ENCODE measurements at regions not wholly inside any gene's neighbourhood (a gene's known extent, or its start where the extent isn't known, plus 50 kb on each side); places are given as distances from the start of the nearest gene placed in this dataset.
A peak's percentile ranks its signal among the peaks of the same experiment; 100 is the strongest.

DNA sequence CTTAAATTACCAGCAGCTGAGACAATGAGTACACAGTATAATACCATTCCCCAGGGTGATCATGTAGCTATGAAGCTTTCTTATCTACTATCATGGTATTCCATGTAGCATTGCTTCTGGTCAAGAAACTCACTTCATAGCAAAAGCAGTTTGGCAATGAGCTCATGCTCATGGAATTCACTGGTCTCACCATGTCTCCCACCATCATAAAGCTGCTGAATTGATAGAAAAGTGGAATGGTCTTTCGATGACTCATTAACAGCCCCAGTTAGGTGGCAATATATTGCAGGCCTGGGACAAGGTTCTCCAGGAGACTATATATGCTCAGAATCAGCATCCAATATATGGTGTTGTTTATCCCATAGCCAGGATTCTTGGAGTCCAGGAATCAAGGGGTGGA, 553.7 kb downstream of the FOXG1 start:
- H3K4me3 ChIP-seq (ENCODE audit: low read length), result no peak overlapping the region
- DNase-seq (ENCODE audit: low read depth), result peak; percentile 16
- no peak for TF ChIP-seq CTCF (conservative IDR thresholded peaks at IDR 0.05; ENCODE audit: low read length)

GRCh38 chr14:29321646-29322045, 555.1 kb downstream of the FOXG1 start:
- H3K4me3 ChIP-seq (ENCODE audit: low read length), result no peak overlapping the region
- no peak for TF ChIP-seq CTCF (conservative IDR thresholded peaks at IDR 0.05; ENCODE audit: low read length)
- DNase-seq (ENCODE audit: low read depth), result peak; percentile 31

- no peak for TF ChIP-seq CTCF (conservative IDR thresholded peaks at IDR 0.05; ENCODE audit: low read length)
- DNase-seq (ENCODE audit: low read depth), result no peak
- no peak overlapping the region for H3K4me3 ChIP-seq (ENCODE audit: low read length)
Observed at GRCh38 chr14:29339494-29340172, 573.0 kb downstream of the FOXG1 start.

DNA sequence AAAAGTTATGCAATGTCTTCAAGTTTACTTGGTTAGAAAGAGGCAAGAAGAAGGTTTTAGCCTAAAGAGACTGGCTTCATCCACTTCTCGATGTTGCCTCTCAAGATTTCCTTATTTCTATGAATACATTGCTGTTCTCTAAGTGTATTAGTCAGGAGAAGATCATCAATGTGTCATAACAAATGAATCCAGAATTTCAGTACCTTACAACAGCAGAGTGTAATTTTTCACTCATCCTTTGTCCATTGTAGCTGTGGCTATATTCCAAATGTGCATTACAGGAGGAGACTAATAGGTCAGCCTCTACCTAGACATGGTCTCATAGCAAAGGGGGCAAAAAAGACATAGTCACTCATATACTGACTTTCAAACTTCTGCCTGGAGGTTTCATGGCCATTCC, 579.1 kb downstream of the PRKD1 start:
- no peak for DNase-seq (ENCODE audit: low read depth)
- H3K4me3 ChIP-seq (ENCODE audit: low read length), result no peak overlapping the region
- no peak for TF ChIP-seq CTCF (conservative IDR thresholded peaks at IDR 0.05; ENCODE audit: low read length)

DNA sequence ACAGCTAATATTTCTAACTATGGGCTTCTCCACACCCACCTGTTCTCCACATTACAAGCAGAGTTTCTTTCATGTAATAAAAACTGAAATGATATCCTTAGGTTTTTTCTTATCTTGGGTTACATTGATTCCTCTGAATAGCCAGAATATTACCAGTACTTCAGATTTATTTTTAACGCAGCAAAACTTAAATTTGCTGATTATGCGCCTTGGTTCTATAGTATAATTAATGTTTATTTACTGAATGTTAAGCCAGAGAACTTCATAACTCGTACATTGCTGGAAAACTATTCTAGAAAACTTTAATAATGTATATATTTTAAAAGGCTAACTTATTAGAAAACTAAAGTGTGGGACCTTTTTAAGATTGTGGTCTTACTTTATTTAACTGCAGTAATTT, 577.2 kb downstream of the PRKD1 start:
- no peak for TF ChIP-seq CTCF (conservative IDR thresholded peaks at IDR 0.05; ENCODE audit: low read length)
- H3K4me3 ChIP-seq (ENCODE audit: low read length), result no peak overlapping the region
- DNase-seq (ENCODE audit: low read depth), result no peak

GRCh38 chr14:29351996-29352705, 575.5 kb downstream of the PRKD1 start:
- H3K4me3 ChIP-seq (ENCODE audit: low read length), result no peak overlapping the region
- TF ChIP-seq CTCF (conservative IDR thresholded peaks at IDR 0.05; ENCODE audit: low read length), result no peak
- DNase-seq (ENCODE audit: low read depth), result no peak

DNA sequence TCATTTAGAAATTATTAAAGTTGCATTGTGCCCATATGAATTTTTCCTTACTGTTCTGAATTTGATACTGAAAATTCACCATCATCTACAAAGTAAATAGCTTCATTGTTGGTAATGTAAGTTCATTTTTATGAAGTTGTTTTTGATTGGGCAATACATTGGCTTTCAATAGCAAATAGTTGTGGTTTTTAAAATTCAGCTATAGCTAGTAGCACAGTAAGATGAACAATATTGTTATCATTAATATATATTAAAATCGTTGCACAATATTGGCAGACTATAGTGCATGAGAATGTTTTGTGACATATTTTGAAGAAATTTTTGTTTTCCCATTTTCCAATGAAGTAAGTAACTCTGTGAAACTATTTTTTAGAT, 575.0 kb downstream of the PRKD1 start:
- TF ChIP-seq CTCF (conservative IDR thresholded peaks at IDR 0.05; ENCODE audit: low read length), result no peak
- DNase-seq (ENCODE audit: low read depth), result peak; percentile 48
- H3K4me3 ChIP-seq (ENCODE audit: low read length), result no peak overlapping the region
